Fibroblast of gingiva (primary cell): ENCODE measurements at regions not wholly inside any gene's neighbourhood (a gene's known extent, or its start where the extent isn't known, plus 50 kb on each side); places are given as distances from the start of the nearest gene placed in this dataset.

Experiments
- DNase-seq: peaks from one replicate; pipeline ENCODE4 v3.0.0-alpha.2; 2011; ENCODE audit warnings: low read depth

- no peak for DNase-seq
Measured at GRCh38 chr13:50101590-50101989, 86.3 kb downstream of the KCNRG start.

- no peak for DNase-seq
Measured at GRCh38 chr13:50104493-50104892, 89.2 kb downstream of the KCNRG start.

- no peak for DNase-seq
Measured at GRCh38 chr13:50106559-50106958, 91.3 kb downstream of the KCNRG start.

GRCh38 chr13:50107205-50107604 lies 92.0 kb downstream of the KCNRG start:
- DNase-seq: no peak

GRCh38 chr13:50114961-50115360 lies 99.7 kb downstream of the KCNRG start:
- DNase-seq: no peak

- no peak for DNase-seq
Measured at GRCh38 chr13:50115695-50116094, 100.5 kb downstream of the KCNRG start.

GRCh38 chr13:50116430-50116973 lies 101.3 kb downstream of the KCNRG start:
- no peak for DNase-seq

- DNase-seq: no peak
Measured at GRCh38 chr13:50119591-50119990, 104.3 kb downstream of the KCNRG start.

- no peak for DNase-seq
Measured at GRCh38 chr13:50122455-50122854, 107.2 kb downstream of the KCNRG start.

GRCh38 chr13:50123002-50123401 lies 107.8 kb downstream of the KCNRG start:
- DNase-seq: no peak

- DNase-seq: no peak
Measured at GRCh38 chr13:50123515-50123861, 108.2 kb downstream of the KCNRG start.

GRCh38 chr13:50123862-50124535 lies 108.8 kb downstream of the KCNRG start:
- DNase-seq: peak; percentile 98

- DNase-seq: peak; percentile 33
Measured at GRCh38 chr13:50124536-50125303, 109.5 kb downstream of the KCNRG start.

- no peak for DNase-seq
Measured at GRCh38 chr13:50125304-50125553, 110.0 kb downstream of the KCNRG start.

GRCh38 chr13:50125554-50126262 lies 110.5 kb downstream of the KCNRG start:
- DNase-seq: peak; percentile 96

GRCh38 chr13:50126263-50126992 lies 111.2 kb downstream of the KCNRG start:
- DNase-seq: peak; percentile 47

- DNase-seq: peak; percentile 66
Measured at GRCh38 chr13:50126993-50127725, 111.9 kb downstream of the KCNRG start.

- no peak for DNase-seq
Measured at GRCh38 chr13:50127726-50128291, 112.6 kb downstream of the KCNRG start.

GRCh38 chr13:50128428-50128931 lies 113.2 kb downstream of the KCNRG start:
- no peak for DNase-seq

- DNase-seq: peak; percentile 36
Measured at GRCh38 chr13:50129081-50129705, 113.9 kb downstream of the KCNRG start.

GRCh38 chr13:50129706-50130122 lies 114.5 kb downstream of the KCNRG start:
- DNase-seq: no peak
